ENCODE measurements at regions not wholly inside any gene's neighbourhood (a gene's known extent, or its start where the extent isn't known, plus 50 kb on each side); places are given as distances from the start of the nearest gene placed in this dataset.

- ATAC-seq (no peak), DNase-seq (no peak)
- Histone ChIP-seq H3K9me3 (ENCODE audit: control insufficient read depth, insufficient read depth, low read length) (no peaks in the 10 kb centered on the region), H3K36me3 (ENCODE audit: control insufficient read depth, insufficient read depth, low read length) (no peaks in the 10 kb centered on the region), H3K27me3 (ENCODE audit: control insufficient read depth, insufficient read depth, low read length) (no peaks in the 10 kb centered on the region), H3K4me3 (ENCODE audit: low read length) (no peak overlapping the region), H3K4me1 (ENCODE audit: control insufficient read depth, insufficient read depth, low read length) (no peaks in the 10 kb centered on the region), H3K27ac (ENCODE audit: low read length) (no peak overlapping the region)
- intact Hi-C loops (cut with micrococcal nuclease) = no loop called here
- Mint-ChIP-seq H3K9me3 (no peaks in the 10 kb centered on the region), H3K4me1 (no peaks in the 10 kb centered on the region), H3K4me3 (no peak overlapping the region), H3K27me3 (ENCODE audit: low read depth in 2 of 2) (peaks cover 0 to 6% of the 10 kb centered on the region in 2 donors), H3K27ac (no peak overlapping the region), H3K36me3 (no peaks in the 10 kb centered on the region)
- 80% methylated on average over 10 of the region's 14 CpGs for WGBS (ENCODE audit: insufficient coverage)
- TF ChIP-seq, protein P1, sequence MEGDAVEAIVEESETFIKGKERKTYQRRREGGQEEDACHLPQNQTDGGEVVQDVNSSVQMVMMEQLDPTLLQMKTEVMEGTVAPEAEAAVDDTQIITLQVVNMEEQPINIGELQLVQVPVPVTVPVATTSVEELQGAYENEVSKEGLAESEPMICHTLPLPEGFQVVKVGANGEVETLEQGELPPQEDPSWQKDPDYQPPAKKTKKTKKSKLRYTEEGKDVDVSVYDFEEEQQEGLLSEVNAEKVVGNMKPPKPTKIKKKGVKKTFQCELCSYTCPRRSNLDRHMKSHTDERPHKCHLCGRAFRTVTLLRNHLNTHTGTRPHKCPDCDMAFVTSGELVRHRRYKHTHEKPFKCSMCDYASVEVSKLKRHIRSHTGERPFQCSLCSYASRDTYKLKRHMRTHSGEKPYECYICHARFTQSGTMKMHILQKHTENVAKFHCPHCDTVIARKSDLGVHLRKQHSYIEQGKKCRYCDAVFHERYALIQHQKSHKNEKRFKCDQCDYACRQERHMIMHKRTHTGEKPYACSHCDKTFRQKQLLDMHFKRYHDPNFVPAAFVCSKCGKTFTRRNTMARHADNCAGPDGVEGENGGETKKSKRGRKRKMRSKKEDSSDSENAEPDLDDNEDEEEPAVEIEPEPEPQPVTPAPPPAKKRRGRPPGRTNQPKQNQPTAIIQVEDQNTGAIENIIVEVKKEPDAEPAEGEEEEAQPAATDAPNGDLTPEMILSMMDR (IDR thresholded peaks at IDR 0.05) = no peak
Observed at GRCh38 chr16:85438981-85439685, 174.0 kb upstream of the GSE1 start.

GRCh38 chr16:85440744-85441143 is 172.4 kb upstream of the GSE1 start:
- intact Hi-C loops (cut with micrococcal nuclease) = no loop called here
- Mint-ChIP-seq H3K9me3 (no peaks in the 10 kb centered on the region), H3K27ac (no peak overlapping the region), H3K4me3 (no peak overlapping the region), H3K27me3 (ENCODE audit: low read depth in 2 of 2) (peaks cover 0 to 6% of the 10 kb centered on the region in 2 donors), H3K36me3 (no peaks in the 10 kb centered on the region), H3K4me1 (no peaks in the 10 kb centered on the region)
- no peaks in the 10 kb centered on the region for H3K36me3 ChIP-seq (ENCODE audit: control insufficient read depth, insufficient read depth, low read length)
- H3K4me3 ChIP-seq (ENCODE audit: low read length) = no peak overlapping the region
- TF ChIP-seq, protein P1 (IDR thresholded peaks at IDR 0.05) = no peak
- ATAC-seq (no peak), DNase-seq (no peak)
- H3K27ac ChIP-seq (ENCODE audit: low read length) = no peak overlapping the region
- 94% methylated on average over 16 of the region's 16 CpGs for WGBS (ENCODE audit: insufficient coverage)
- no peaks in the 10 kb centered on the region for H3K4me1 ChIP-seq (ENCODE audit: control insufficient read depth, insufficient read depth, low read length)
- no peaks in the 10 kb centered on the region for H3K9me3 ChIP-seq (ENCODE audit: control insufficient read depth, insufficient read depth, low read length)
- no peaks in the 10 kb centered on the region for H3K27me3 ChIP-seq (ENCODE audit: control insufficient read depth, insufficient read depth, low read length)

- WGBS (ENCODE audit: insufficient coverage) = 74% methylated on average over 14 of the region's 15 CpGs
- Histone ChIP-seq H3K27ac (ENCODE audit: low read length) (no peak overlapping the region), H3K4me1 (ENCODE audit: control insufficient read depth, insufficient read depth, low read length) (no peaks in the 10 kb centered on the region), H3K9me3 (ENCODE audit: control insufficient read depth, insufficient read depth, low read length) (no peaks in the 10 kb centered on the region), H3K36me3 (ENCODE audit: control insufficient read depth, insufficient read depth, low read length) (no peaks in the 10 kb centered on the region), H3K27me3 (ENCODE audit: control insufficient read depth, insufficient read depth, low read length) (no peaks in the 10 kb centered on the region), H3K4me3 (ENCODE audit: low read length) (no peak overlapping the region)
- Mint-ChIP-seq H3K36me3 (no peaks in the 10 kb centered on the region), H3K9me3 (no peaks in the 10 kb centered on the region), H3K4me3 (no peak overlapping the region), H3K4me1 (no peaks in the 10 kb centered on the region), H3K27ac (no peak overlapping the region), H3K27me3 (ENCODE audit: low read depth in 2 of 2) (peaks cover 0 to 6% of the 10 kb centered on the region in 2 donors)
- ATAC-seq (peak in 1 of 3 donors; percentile 34), DNase-seq (peak in 1 of 2 donors; percentile 46)
- TF ChIP-seq, protein P1 (IDR thresholded peaks at IDR 0.05) = no peak
- intact Hi-C loops (cut with micrococcal nuclease) = no loop called here
Observed at GRCh38 chr16:85441189-85441889, 171.8 kb upstream of the GSE1 start.
